GM21367 (cell line): ENCODE measurements at regions not wholly inside any gene's neighbourhood (a gene's known extent, or its start where the extent isn't known, plus 50 kb on each side); places are given as distances from the start of the nearest gene placed in this dataset.
"Not testable (repeated sequence)": the region's sequence is repeated elsewhere in the genome, so short reads cannot be mapped to it uniquely, and the experiment has no call there.

Source experiments
- ATAC-seq: cut with Tn5 transposase; IDR thresholded peaks from one replicate; pipeline ENCODE4 v1.9.1; 2021; ENCODE audit not compliant: unreplicated experiment

GRCh38 chr18:68153821-68154220, 561.1 kb downstream of the TMX3 start:
- not testable (repeated sequence) for ATAC-seq

DNA sequence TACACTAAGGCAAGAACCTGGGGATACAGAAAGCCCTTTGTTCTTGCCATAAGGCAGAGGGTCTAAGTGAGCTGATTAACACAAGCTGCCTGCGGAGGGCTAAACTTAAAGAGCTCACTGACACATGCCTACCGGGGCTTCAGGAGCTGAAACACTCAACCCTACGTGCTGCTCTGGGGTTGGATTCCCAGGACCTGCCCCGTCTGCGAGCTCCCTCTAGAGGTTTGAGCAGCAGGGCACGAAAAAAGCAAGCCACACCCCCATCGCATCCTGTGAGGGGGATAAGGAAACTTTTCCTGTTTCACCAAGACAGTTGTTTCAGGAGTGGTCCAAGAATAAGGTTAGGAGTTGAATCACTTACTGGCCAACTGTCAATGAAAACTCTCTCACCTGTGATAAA, 562.1 kb downstream of the TMX3 start:
- no peak for ATAC-seq

DNA sequence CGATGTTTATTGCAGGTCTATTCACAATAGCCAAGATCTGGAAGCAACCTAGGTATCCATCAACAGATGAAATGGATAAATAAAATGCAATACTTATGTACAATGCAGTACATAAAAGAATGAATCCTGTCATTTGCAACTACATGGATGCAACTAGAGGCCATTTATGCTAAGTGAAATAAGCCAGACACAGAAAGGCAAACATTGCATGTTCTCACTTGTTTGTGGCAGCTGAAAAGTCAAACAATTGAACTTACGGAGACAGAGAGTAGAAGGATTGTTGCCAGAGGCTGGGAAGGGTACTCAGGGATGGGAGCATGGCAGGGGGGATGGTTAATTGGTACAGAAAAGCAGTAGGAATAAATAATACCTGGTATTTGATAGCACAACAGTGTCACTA, 563.9 kb downstream of the TMX3 start:
- no peak for ATAC-seq

- ATAC-seq, result no peak
Observed at GRCh38 chr18:68148863-68149262, 566.0 kb downstream of the TMX3 start.

GRCh38 chr18:68147728-68148127, 567.2 kb downstream of the TMX3 start:
- no peak for ATAC-seq

DNA sequence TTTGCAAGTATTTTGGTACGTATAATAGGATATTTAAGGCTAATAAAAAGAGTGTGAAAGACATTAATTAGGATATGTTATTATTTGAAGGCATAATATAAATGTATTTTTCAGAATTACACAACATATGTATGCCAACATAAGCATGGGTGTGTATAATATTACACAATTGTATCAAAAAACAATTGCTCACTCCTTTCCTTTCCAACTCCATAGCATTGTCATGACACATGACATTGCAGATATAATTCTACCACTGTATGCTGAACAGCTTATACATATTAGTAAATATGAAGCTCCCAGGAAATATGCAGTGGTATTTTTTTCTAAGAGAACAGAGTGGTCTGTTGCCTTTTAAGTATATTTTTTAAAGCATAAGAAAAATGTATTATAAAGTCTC, 593.1 kb downstream of the TMX3 start:
- ATAC-seq, result no peak

DNA sequence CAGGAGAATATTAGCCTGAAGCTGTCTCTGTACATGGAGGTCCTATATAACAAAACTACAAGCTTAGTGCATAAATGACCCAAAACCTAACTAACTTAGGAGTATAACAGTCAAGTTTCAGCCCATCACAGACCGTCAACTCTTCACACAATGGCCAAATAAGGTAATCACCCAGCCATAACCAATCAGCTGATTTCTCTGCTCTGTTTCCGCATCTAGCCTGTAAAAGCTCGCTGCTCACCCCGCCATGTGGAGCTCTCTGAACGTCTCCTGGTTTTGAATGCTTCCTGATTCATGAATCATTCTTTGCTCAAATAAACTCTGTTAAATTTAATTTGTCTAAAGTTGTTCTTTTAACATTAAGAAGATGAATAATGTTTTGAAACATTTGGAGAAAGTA, 593.6 kb downstream of the TMX3 start:
- ATAC-seq, result no peak

- ATAC-seq, result no peak
Observed at GRCh38 chr18:68114989-68115388, 598.5 kb upstream of the DSEL start.

DNA sequence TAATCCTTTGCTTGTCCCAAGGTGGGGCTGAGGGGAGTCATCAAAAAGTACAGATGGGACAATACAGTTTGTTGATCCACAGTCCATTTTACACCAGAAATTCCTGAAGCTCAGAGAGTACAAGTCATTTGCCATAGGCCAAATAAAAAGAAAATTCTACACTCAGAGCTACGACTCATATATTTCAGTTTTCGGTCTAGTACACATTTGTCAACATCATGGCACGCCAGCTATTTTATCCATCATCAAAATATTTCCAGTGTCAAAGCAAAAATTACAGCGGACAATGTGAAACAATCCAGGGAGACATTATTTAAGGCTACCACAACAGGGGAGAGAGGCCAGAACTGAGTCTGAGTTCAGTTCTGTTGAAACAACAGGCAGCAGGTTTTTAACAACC, 587.5 kb upstream of the DSEL start:
- no peak for ATAC-seq

GRCh38 chr18:68103561-68103960, 587.0 kb upstream of the DSEL start:
- ATAC-seq, result no peak

DNA sequence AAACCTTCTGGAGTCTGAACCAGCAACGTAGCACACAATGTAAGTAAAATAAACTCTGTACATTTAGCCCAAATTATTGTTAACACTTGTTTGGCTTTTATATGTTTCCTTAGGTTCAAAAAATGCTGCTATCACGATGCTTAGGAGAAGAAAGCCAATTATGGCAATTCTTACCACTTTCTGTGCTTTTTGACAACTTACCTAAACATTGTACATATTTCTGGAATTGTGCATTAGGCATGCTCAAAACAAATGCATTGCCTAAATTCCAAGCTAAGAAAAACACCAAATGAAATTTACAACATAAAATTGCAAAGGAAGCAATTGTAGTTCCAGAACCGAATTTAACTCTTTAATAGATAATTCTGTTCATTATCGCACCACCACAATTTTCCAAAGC, 585.6 kb upstream of the DSEL start:
- ATAC-seq, result no peak

GRCh38 chr18:68098655-68099054, 582.1 kb upstream of the DSEL start:
- ATAC-seq, result no peak

DNA sequence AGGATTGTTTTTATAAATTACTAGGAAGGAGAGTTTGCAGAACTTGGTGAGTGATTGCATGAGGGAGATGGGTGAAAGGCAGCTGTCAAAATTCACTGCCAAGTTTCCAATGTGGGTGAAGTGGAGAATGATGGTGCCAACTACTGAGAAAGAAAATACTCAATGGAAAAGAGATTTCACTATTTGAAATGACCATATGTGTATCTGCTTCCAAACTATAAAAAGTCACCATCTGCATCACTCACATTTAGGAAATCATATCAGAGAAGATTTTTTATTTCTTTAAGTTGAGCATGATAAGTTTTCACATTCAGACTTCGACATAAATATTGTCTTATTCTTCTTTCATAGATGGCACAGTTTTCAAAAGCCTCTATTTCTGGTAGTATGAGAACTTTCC, 570.0 kb upstream of the DSEL start:
- ATAC-seq, result no peak

DNA sequence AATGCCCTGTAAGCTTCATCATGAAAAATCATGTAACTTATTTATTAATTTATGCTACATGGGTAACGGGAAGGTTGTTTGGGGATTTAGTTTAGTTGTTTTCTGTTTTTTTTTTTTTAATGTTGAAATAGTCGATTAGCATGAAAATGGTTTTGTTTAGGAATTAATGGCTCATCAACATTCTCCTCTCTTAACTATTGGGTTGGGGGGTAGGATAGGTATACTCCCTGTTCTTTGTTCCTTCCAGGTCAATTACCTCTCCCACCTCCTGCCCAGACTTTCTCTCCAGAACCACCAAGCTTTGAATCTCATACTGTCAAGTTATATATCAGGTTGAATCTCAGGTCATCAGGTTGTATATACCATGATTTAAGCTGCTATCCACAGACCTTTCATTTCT, 568.7 kb upstream of the DSEL start:
- ATAC-seq, result no peak

DNA sequence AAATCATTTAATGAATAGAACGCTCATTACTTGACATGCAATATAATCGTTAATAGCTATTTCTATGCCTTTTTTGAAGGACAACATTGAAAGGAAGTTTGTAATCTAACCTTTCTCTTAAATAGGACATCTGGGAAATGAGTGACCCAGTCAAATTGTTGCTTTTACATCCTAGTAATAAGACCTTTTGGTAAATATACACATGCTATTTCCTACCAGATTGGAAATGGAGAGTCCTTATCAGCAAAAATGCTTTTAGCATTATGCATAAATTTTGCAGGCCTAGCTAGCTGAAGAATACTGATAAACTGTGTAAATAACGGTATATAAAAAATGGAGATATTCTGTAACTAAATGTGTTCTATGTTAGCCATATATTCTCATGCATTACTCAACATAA, 567.3 kb upstream of the DSEL start:
- ATAC-seq, result no peak

DNA sequence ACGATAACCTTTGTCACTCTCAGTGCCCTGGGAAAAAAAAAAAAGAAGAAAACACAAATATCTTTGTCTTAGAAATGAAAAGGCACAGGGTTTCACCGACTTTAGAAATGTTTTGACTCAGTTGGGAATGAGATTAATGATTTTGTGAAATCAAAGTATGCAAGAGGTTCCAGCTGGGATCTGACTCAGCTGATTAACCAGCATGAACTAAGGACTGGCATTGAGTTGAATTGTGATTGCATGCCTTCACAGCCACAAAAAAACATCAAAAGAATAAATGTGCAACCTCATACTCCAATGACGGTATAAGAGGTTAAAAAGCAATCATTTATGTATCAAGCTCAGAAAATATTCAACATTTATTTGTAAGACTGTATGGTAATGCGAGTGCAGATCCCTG, 566.6 kb upstream of the DSEL start:
- ATAC-seq, result no peak

GRCh38 chr18:68072744-68073143, 556.2 kb upstream of the DSEL start:
- ATAC-seq, result no peak

GRCh38 chr18:68060871-68061270, 544.4 kb upstream of the DSEL start:
- ATAC-seq, result no peak

DNA sequence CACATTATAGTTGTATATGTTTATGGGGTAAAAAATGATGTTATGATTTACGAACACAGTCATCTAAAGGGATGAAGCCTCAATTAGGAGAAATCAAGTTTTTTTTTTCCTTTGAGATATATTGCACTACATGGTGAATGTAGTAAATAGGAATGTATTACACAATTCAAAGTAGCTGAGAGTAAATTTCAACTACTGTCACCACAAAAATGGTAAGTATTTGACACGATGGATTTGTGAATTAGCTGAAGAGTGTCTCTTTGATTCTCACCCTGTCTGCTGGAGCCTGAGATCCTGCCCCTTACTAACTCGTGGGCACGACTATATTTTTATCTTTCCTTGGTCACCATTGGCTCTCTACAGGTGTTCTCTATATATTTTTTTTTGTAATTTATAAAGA, 540.4 kb upstream of the DSEL start:
- no peak for ATAC-seq

GRCh38 chr18:68054669-68055068, 538.1 kb upstream of the DSEL start:
- ATAC-seq, result no peak

GRCh38 chr18:68053290-68053689, 536.8 kb upstream of the DSEL start:
- ATAC-seq, result no peak

DNA sequence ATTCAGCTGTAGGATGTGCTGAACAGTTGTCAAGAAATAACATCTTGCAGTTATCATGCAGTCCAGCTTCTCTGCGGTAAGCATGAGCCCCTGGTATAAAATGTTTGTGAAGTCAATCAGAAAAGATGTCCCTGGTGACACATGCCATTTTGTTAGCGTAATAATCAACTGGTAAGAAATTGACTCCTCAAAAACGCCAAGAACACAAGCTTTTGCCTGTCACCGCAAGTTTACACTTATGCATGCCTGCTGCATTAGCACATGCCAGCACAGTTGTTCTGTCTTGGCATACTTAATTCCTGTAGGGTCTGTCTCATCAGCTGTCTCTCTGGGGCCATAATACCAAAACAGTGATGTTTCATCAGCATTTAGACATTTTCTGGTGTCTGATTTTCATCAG, 524.8 kb upstream of the DSEL start:
- no peak for ATAC-seq

GRCh38 chr18:68040198-68040597, 523.7 kb upstream of the DSEL start:
- no peak for ATAC-seq
